Uterus (tissue), 2 donors: ENCODE measurements at regions not wholly inside any gene's neighbourhood (a gene's known extent, or its start where the extent isn't known, plus 50 kb on each side); places are given as distances from the start of the nearest gene placed in this dataset.

Experiments
- POLR2A ChIP-seq, 2 donors: fragments of 450-650 bp; IDR thresholded peaks; one replicate each; pipeline ENCODE4 v1.6.1; 2016; ENCODE audit warnings: antibody characterized with exemption in 2 of 2, mild to moderate bottlenecking in 1 of 2, moderate library complexity in 1 of 2
- TF ChIP-seq, protein P1 (sequence below), 4 experiments: fragments of 200-600 bp in 2 of 4; fragments of 450-650 bp in 2 of 4; sonication (generic) in 2 of 4; IDR thresholded peaks; one replicate each; pipeline ENCODE4 v1.5.1; 2016 to 2019; ENCODE audit warnings: antibody characterized with exemption in 4 of 4, mild to moderate bottlenecking in 2 of 4, moderate library complexity in 1 of 4

DNA sequence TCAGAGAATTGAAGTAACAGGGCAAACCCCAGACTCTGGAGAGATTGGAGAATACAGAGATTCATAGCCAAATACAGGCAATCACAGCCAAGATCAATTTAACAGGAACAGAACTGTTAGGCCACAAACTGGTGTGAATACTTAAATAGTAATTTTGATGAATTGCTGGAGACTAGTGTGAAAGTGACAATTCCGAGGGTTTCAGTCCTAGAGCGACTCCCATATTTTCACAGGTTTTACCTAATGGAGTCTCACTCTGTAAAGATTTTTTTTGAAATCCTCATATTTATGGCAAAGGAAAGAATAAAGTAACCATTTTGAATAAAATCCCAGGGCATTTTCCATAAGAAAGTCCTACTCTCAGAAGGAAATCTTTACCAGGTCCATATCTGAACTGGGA lies 135.5 kb downstream of the MMUT start:
- TF ChIP-seq, protein P1, sequence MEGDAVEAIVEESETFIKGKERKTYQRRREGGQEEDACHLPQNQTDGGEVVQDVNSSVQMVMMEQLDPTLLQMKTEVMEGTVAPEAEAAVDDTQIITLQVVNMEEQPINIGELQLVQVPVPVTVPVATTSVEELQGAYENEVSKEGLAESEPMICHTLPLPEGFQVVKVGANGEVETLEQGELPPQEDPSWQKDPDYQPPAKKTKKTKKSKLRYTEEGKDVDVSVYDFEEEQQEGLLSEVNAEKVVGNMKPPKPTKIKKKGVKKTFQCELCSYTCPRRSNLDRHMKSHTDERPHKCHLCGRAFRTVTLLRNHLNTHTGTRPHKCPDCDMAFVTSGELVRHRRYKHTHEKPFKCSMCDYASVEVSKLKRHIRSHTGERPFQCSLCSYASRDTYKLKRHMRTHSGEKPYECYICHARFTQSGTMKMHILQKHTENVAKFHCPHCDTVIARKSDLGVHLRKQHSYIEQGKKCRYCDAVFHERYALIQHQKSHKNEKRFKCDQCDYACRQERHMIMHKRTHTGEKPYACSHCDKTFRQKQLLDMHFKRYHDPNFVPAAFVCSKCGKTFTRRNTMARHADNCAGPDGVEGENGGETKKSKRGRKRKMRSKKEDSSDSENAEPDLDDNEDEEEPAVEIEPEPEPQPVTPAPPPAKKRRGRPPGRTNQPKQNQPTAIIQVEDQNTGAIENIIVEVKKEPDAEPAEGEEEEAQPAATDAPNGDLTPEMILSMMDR (IDR thresholded peaks at IDR 0.05) = no peak
- no peak for TF ChIP-seq POLR2A (IDR thresholded peaks at IDR 0.05)
